HG02970 (cell line): ENCODE measurements at regions not wholly inside any gene's neighbourhood (a gene's known extent, or its start where the extent isn't known, plus 50 kb on each side); places are given as distances from the start of the nearest gene placed in this dataset.

Experiments
- ATAC-seq: cut with Tn5 transposase; IDR thresholded peaks from one replicate; pipeline ENCODE4 v1.9.1; 2021; ENCODE audit warnings: mild to moderate bottlenecking, moderate library complexity, moderate number of reproducible peaks; ENCODE audit not compliant: unreplicated experiment, low FRiP score

DNA sequence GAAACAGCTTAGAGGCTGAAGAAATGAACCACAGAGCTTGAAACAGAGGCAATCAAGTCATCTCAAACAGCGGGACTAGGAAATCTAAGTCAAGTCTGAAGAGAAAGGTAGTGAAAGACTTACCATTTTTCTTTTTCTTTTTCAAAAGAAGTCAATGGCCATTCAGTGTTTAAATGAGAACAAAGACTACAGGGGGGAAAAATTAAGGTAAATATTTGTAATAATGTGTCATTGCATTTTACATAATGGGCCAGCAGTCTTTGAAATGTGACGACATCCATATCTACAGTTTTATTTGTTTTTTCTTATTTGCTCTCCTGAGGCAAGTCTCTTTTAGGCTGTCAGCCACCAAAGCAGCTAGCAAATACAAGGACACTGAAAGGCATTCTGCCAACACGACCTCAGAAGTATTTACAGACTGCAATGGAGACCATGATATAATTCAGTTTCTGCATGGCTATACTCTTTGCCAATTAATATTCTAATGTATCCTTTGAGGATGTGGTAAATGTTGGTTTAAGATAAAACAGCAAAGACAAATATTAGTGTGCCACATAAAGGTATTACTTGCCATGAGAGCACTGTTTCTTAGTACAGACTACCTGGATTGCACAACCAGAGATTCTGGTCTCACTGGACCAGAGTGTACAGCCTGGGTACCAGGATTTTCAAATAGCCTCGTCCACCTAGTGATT is 307.0 kb upstream of the THBS1 start:
- ATAC-seq = no peak

DNA sequence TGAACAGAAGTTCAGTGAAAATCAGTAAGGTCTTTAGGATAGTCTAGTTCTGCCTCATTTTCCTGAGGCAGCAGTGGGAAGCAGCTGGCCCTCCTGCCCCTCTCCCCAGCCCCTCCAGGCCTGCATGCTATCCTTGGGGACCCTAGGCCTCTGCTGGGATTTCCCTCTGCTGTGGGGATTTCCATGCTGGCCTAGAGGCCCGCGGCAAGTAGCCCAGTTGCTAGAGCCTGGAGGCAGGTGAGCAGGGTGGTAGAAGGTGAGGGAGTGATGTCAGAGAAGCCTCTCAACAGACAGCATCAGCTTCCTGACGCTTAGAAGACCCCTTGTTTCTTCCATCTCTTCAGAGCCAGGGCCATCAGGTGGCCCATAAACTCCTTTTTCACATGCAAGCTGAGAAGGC is 305.8 kb upstream of the THBS1 start:
- no peak for ATAC-seq

GRCh38 chr15:39279311-39279710 is 301.6 kb upstream of the THBS1 start:
- ATAC-seq = no peak

DNA sequence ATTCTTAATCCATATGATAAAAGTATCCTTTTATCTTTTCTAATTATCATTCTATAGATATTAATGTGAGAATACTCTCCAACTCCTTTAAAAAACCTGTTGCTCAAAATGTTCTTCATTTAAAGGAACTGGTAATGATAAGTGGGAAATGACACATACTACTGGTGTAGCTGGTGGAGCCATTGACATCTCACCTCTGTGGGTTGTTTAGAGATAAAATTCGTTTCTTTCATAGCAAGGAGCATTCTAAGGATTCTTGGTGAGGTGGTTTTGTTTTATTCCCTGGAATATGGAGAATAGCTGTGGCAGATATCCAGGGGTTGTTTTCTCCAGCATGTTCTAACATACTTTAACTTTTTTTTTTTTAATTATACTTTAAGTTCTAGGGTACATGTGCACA is 299.8 kb upstream of the THBS1 start:
- ATAC-seq = no peak

GRCh38 chr15:39282663-39283208 is 298.1 kb upstream of the THBS1 start:
- ATAC-seq = no peak

- ATAC-seq = no peak
These were observed 297.3 kb upstream of the THBS1 start for GRCh38 chr15:39283531-39283930.

- ATAC-seq = no peak
These were observed 295.8 kb upstream of the THBS1 start for GRCh38 chr15:39285071-39285470.

GRCh38 chr15:39285663-39286062 is 295.2 kb upstream of the THBS1 start:
- ATAC-seq = no peak

DNA sequence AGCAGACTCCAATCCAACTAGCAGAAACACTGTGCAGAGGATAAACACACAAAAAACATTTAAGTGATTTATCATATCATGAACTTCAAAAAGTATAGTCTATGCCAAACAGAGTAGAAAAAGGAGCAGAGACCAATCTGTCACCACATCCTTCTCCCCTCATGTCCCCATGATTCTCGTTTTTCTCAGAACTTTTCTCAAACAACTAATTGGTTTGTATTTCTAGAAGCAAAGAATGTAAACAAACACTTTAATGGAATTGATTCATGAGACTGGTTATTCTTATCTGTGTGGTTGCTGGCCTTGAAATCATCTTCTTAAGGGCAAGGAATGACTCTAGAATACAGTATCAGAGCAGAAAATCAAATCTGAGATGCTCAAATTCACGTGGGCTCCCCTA is 294.2 kb upstream of the THBS1 start:
- ATAC-seq = no peak

DNA sequence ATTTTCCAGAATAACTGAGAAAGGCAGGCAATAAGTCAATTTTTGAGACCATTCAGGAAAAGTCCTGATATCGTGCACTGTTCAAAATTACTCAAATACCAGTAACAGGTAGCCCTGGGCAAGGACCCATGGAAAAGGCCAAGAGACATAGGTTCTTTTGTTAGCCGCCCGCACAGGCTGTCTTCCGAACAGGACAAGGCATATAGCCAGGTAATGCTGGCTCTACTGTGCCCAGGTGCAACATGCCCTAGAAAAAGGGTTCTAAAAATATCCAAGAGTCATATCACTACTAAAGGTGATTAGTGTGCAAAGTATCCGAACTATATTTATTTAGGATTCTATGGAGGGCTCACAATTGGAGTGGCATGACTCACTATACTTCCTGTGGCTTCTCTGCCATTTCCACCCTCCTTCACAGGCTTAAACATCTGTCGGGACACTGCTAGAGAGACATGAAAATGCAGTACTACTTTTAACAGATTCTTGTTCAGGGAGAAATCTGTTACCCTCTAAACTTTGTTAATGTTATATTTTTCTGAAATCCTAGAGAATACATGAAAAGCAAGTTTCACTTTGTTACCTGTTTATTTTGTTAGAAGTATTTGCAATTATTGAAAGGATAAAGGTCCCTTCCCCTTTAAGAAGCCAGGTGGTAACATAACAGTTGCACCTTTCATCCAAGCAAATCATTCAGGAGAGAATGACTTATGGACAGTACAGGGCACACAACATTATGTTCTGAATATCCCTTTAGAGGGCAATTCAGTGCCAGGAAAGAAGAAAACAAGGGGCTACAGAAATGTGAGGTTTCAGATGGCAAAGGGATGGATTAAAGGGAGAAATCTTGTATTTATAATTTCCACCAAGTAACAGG is 293.3 kb upstream of the THBS1 start:
- no peak for ATAC-seq

- no peak for ATAC-seq
These were observed 290.0 kb upstream of the THBS1 start for GRCh38 chr15:39290711-39291435.

DNA sequence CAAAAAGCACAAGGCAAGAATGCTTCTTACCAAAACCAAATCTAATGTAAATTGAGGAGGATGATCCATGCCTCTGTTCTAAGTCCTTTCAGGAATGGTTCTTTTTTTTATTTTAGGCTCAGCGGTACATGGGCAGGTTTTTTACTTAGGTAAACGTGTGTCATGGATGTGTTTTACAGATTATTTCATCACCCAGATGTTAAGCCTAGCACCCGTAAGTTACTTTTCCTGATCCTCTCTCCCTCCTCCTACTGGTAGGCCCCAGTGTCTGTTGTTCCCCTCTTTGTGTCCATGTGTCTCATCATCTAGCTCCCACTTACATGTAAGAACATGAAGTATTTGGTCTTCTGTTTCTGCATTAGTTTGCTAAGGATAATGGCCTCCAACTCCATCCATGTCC is 289.2 kb upstream of the THBS1 start:
- ATAC-seq = no peak

DNA sequence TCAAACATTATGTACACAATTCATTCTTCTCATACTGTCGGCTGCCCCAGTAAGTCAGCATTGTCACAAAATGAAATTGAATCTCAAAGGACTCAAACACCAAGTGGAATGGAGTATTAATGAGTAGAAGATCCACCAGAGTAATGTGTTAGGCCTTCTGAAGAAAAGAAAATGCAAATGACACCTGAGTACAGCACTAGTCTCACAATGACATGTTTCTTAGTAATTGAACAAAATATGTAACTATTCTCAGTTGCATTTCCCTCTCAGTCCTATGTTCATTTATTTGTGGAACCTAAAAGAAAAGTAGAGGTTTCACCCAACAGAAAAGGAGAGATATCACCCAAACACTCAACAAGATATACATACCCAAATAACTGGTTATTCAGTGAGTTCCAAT is 283.9 kb upstream of the THBS1 start:
- ATAC-seq = no peak

GRCh38 chr15:39298271-39298962 is 282.5 kb upstream of the THBS1 start:
- ATAC-seq = no peak

GRCh38 chr15:39299486-39300267 is 281.2 kb upstream of the THBS1 start:
- no peak for ATAC-seq

DNA sequence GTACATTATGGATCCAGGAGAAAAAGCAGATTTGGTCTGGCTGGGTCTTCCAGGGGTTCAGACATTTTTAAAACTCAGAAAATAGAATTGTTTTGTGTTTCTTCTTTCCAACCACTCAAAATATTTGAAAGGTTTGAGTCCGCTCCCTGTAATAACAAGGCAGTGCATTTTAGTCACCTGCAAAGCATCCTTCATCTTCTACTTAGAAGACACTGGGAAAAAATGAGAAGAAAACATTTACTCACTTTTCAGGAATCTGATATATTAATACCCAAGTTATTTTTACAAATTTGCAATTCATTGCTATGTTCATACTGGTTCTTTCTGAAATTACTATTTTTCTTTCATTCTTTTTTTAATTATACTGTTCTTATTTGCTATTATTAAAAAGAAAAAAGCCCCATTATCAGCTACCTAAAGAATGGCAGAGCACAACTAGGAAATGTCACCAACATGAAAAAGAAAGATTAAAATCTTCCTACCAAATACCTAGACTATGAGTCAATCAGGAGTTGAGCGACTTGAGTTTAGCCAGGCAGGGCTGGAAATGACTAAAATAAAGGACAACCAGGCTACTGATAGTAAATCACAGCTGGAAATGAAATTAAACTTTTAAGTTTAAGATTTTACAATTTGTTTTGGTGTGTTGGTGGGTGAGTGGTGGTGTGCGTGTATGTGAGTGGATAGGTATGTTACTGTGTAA is 280.3 kb upstream of the THBS1 start:
- no peak for ATAC-seq

GRCh38 chr15:39301589-39301999 is 279.3 kb upstream of the THBS1 start:
- ATAC-seq = no peak

DNA sequence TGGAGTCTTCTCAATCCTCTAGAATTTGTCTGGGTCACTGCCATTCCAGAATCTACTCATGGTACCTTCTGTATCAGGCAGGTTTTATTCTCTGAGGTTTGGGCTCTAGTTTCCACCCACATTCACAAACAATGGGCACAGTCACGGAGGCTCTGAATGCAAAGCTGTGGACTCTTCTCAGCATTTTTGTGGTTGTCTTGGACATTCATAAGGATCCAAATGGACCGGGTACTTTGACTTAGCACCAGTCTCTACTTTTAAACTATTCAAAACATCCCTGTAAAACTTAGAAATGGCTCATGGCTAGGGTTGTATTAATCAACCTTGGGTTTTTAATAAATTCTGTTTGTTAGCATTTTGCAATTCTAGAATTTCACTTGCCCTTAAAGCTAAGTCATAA is 277.9 kb upstream of the THBS1 start:
- no peak for ATAC-seq

DNA sequence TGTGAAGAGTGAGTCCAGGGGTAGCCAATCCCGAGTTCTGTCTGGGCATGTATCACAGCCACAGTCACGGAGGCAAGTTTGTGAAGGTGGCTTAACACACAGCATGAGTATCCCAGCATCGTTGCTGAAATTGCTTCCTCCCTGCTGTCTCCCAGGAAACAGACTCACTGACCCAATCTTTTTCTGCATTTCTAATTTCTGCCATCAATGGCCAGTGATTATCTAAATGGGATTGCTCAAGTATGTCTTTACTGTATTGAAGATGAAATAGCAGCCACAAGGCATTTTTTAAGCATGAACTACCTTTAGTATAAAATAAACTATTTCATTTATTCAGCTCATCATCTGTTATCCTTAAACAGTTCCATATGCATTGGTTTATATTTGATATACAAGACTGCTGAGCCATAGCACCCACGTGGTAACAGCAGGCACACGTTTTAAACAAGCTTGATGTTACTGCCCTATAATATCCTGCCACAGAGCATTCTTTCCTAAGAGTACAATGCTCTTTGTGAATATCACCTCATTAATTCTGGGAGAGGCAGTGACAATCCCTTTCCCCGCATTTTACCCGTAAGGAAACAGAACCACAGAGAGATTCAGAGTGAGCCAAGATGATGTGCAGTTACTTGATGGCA is 276.6 kb upstream of the THBS1 start:
- ATAC-seq = no peak
